Loucy (cell line): ENCODE measurements at regions not wholly inside any gene's neighbourhood (a gene's known extent, or its start where the extent isn't known, plus 50 kb on each side); places are given as distances from the start of the nearest gene placed in this dataset.

Source experiments
- CTCF ChIP-seq: fragments of 200-600 bp; sonication (generic); conservative IDR thresholded peaks from 2 replicates; pipeline ENCODE4 v1.5.1; 2014; ENCODE audit warnings: mild to moderate bottlenecking, antibody characterized with exemption, low read length
- EZH2phosphoT487 ChIP-seq: fragments of 200-600 bp; IDR thresholded peaks from 2 replicates; pipeline ENCODE4 v1.6.1; 2018; ENCODE audit warnings: antibody characterized with exemption, mild to moderate bottlenecking, moderate library complexity, borderline replicate concordance

- TF ChIP-seq CTCF (no peak), EZH2phosphoT487 (no peak)
These were observed 733.6 kb downstream of the TRIML1 start for GRCh38 chr4:188872809-188873208.
